ENCODE measurements at regions not wholly inside any gene's neighbourhood (a gene's known extent, or its start where the extent isn't known, plus 50 kb on each side); places are given as distances from the start of the nearest gene placed in this dataset.
"Not testable (repeated sequence)": the region's sequence is repeated elsewhere in the genome, so short reads cannot be mapped to it uniquely, and the experiment has no call there.

DNA sequence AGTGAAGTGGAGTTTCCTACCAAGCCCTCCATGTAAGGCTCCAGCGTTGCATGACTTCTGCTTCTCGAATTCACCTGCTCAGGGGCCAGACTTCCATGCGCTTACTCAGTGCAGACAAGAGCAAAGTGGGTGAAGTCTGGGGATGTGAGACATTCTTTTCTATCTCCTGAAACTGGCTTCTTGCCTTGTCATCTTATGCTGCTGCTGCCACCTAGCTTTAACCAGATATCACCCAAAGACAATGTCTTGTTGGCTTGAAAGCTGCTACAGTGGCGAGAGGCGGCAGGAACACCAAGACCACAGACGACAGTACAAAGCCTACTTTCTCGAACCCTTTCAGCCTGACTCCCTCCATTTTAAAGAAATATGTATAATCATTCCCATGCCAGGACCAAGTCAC lies 103.6 kb upstream of the ADGRG2 start:
- intact Hi-C loops (cut with micrococcal nuclease; ENCODE audit: unreplicated experiment) (no loop called here), in situ Hi-C loops (cut with HindIII; ENCODE audit: low pct_unique_long_range_greater_than_20kb, low sequenced_read_pairs) (no loop called here)
- ChIA-PET POLR2A (no interaction called here), CTCF (interaction anchor here (0.6 kb wide), 1 partner anchor 13 kb away, joined by 3 read pairs; no protein-coding TSS in a partner anchor)
- DNase-seq (ENCODE audit: low read depth, low spot score), result no peak
- H3K27ac ChIP-seq (ENCODE audit: low read length), result no peak overlapping the region
- H3K9me3 ChIP-seq (ENCODE audit: control insufficient read depth, insufficient read depth, low read depth, low read length), result no peaks in the 10 kb centered on the region
- H3K36me3 ChIP-seq (ENCODE audit: control insufficient read depth, insufficient read depth, low read length), result no peaks in the 10 kb centered on the region
- TF ChIP-seq, protein P1, sequence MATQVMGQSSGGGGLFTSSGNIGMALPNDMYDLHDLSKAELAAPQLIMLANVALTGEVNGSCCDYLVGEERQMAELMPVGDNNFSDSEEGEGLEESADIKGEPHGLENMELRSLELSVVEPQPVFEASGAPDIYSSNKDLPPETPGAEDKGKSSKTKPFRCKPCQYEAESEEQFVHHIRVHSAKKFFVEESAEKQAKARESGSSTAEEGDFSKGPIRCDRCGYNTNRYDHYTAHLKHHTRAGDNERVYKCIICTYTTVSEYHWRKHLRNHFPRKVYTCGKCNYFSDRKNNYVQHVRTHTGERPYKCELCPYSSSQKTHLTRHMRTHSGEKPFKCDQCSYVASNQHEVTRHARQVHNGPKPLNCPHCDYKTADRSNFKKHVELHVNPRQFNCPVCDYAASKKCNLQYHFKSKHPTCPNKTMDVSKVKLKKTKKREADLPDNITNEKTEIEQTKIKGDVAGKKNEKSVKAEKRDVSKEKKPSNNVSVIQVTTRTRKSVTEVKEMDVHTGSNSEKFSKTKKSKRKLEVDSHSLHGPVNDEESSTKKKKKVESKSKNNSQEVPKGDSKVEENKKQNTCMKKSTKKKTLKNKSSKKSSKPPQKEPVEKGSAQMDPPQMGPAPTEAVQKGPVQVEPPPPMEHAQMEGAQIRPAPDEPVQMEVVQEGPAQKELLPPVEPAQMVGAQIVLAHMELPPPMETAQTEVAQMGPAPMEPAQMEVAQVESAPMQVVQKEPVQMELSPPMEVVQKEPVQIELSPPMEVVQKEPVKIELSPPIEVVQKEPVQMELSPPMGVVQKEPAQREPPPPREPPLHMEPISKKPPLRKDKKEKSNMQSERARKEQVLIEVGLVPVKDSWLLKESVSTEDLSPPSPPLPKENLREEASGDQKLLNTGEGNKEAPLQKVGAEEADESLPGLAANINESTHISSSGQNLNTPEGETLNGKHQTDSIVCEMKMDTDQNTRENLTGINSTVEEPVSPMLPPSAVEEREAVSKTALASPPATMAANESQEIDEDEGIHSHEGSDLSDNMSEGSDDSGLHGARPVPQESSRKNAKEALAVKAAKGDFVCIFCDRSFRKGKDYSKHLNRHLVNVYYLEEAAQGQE (IDR thresholded peaks at IDR 0.05; ENCODE audit: insufficient read depth in 1 of 2, low read depth in 2 of 2, low read length in 1 of 2), result no peak
- TF ChIP-seq CTCF (IDR thresholded peaks at IDR 0.05), result peak; percentile 48
- BruUV-seq (replicated peaks), result no TSS peak
- H3K4me3 ChIP-seq (ENCODE audit: low read depth in 2 of 2, low read length in 2 of 2), result no peak overlapping the region
- no peaks in the 10 kb centered on the region for H3K4me1 ChIP-seq (ENCODE audit: control insufficient read depth, insufficient read depth, low read length)
- peak; percentile 53; the same call in 1 of the 2 replicates for ATAC-seq
- no peaks in the 10 kb centered on the region for H3K27me3 ChIP-seq (ENCODE audit: control insufficient read depth, insufficient read depth, low read length)

- CTCF ChIA-PET; ATAC-seq; DNase-seq (ENCODE audit: low read depth, low spot score); H3K27me3 ChIP-seq (ENCODE audit: control insufficient read depth, insufficient read depth, low read length); H3K4me3 ChIP-seq (ENCODE audit: low read depth in 2 of 2, low read length in 2 of 2); H3K4me1 ChIP-seq (ENCODE audit: control insufficient read depth, insufficient read depth, low read length); H3K9me3 ChIP-seq (ENCODE audit: control insufficient read depth, insufficient read depth, low read depth, low read length); BruUV-seq (replicated peaks); in situ Hi-C loops (cut with HindIII; ENCODE audit: low pct_unique_long_range_greater_than_20kb, low sequenced_read_pairs); H3K27ac ChIP-seq (ENCODE audit: low read length); H3K36me3 ChIP-seq (ENCODE audit: control insufficient read depth, insufficient read depth, low read length); POLR2A ChIA-PET; intact Hi-C loops (cut with micrococcal nuclease; ENCODE audit: unreplicated experiment): not testable (repeated sequence)
Measured at GRCh38 chrX:19229896-19230295, 107.6 kb upstream of the ADGRG2 start.

- CTCF ChIA-PET, result no interaction called here
- H3K9me3 ChIP-seq (ENCODE audit: control insufficient read depth, insufficient read depth, low read depth, low read length), result no peaks in the 10 kb centered on the region
- H3K4me3 ChIP-seq (ENCODE audit: low read depth in 2 of 2, low read length in 2 of 2), result no peak overlapping the region
- in situ Hi-C loops (cut with HindIII; ENCODE audit: low pct_unique_long_range_greater_than_20kb, low sequenced_read_pairs) (no loop called here), intact Hi-C loops (cut with micrococcal nuclease; ENCODE audit: unreplicated experiment) (no loop called here)
- TF ChIP-seq POLR2AphosphoS5 (IDR thresholded peaks at IDR 0.05; ENCODE audit: low read depth, low read length) (no peak), CTCF (IDR thresholded peaks at IDR 0.05) (no peak), TCF7L2 (IDR thresholded peaks at IDR 0.05; ENCODE audit: low read depth, low read length) (no peak), SIN3A (IDR thresholded peaks at IDR 0.05; ENCODE audit: borderline replicate concordance, insufficient read depth, low read depth, low read length) (no peak)
- TF ChIP-seq, protein P1 (IDR thresholded peaks at IDR 0.05; ENCODE audit: insufficient read depth in 1 of 2, low read depth in 2 of 2, low read length in 1 of 2), result no peak
- DNase-seq (ENCODE audit: low read depth, low spot score), result no peak
- ATAC-seq, result no peak
- no peaks in the 10 kb centered on the region for H3K36me3 ChIP-seq (ENCODE audit: control insufficient read depth, insufficient read depth, low read length)
- H3K27ac ChIP-seq (ENCODE audit: low read length), result no peak overlapping the region
- no peaks in the 10 kb centered on the region for H3K27me3 ChIP-seq (ENCODE audit: control insufficient read depth, insufficient read depth, low read length)
- BruUV-seq (replicated peaks), result no TSS peak
- no peaks in the 10 kb centered on the region for H3K4me1 ChIP-seq (ENCODE audit: control insufficient read depth, insufficient read depth, low read length)
- POLR2A ChIA-PET, result no interaction called here
Measured at GRCh38 chrX:19237901-19238300, 105.8 kb upstream of the PDHA1 start.

Measured in Panc1 (cell line).